Stomach (tissue), 8 donors: ENCODE measurements at regions not wholly inside any gene's neighbourhood (a gene's known extent, or its start where the extent isn't known, plus 50 kb on each side); places are given as distances from the start of the nearest gene placed in this dataset.

Source experiments
- DNase-seq, 2 donors: peaks; one replicate each; pipeline versions ENCODE4 v3.0.0 to v3.0.0-alpha.2; 2013 to 2019
- H3K27ac ChIP-seq, 5 donors: fragments of 200-600 bp in 4 of 5; sonication (generic) in 4 of 5; one replicate each; pipeline ENCODE4 v1.5.1; 2013 to 2019; ENCODE audit warnings: mild to moderate bottlenecking in 1 of 5, moderate library complexity in 1 of 5
- H3K27me3 ChIP-seq, 3 donors: fragments of 200-600 bp; sonication (generic); one replicate each; pipeline ENCODE4 v1.5.1; 2017 to 2019; ENCODE audit warnings: mixed run types in 1 of 3
- H3K36me3 ChIP-seq, 4 donors: fragments of 200-600 bp; sonication (generic); 1 replicate in 3 of 4; 2 replicates in 1 of 4; pipeline ENCODE4 v1.5.1; 2016 to 2019
- H3K4me1 ChIP-seq, 4 donors: fragments of 200-600 bp; sonication (generic); one replicate each; pipeline ENCODE4 v1.5.1; 2016 to 2019
- H3K4me3 ChIP-seq, 4 donors: fragments of 200-600 bp; sonication (generic) in 3 of 4; one replicate each; pipeline ENCODE4 v1.5.1; 2016 to 2019; ENCODE audit warnings: mild to moderate bottlenecking in 1 of 4
- H3K9me3 ChIP-seq, 4 donors: fragments of 200-600 bp; sonication (generic); one replicate each; pipeline ENCODE4 v1.5.1; 2016 to 2019
- CTCF ChIP-seq, 7 experiments: fragments of 450-650 bp in 4 of 7; fragments of 200-600 bp in 3 of 7; sonication (generic) in 3 of 7; IDR thresholded peaks; one replicate each; pipeline ENCODE4 v1.5.1; 2016 to 2019; ENCODE audit warnings: antibody characterized with exemption in 7 of 7, control low read depth in 2 of 7, mild to moderate bottlenecking in 1 of 7
- EP300 ChIP-seq: sonication (generic); formaldehyde crosslinking; IDR thresholded peaks from one replicate; pipeline ENCODE4 v1.6.1; 2017; ENCODE audit warnings: antibody characterized with exemption
- POLR2A ChIP-seq, 4 donors: fragments of 450-650 bp; IDR thresholded peaks; one replicate each; pipeline ENCODE4 v1.6.1; 2016; ENCODE audit warnings: antibody characterized with exemption in 4 of 4, control low read depth in 2 of 4, mild to moderate bottlenecking in 1 of 4, moderate library complexity in 1 of 4
- POLR2AphosphoS5 ChIP-seq, 3 donors: sonication (generic); formaldehyde crosslinking; IDR thresholded peaks; one replicate each; pipeline ENCODE4 v1.6.1; 2016; ENCODE audit warnings: antibody characterized with exemption in 3 of 3
- WGBS, 5 donors: extraction: QIAGEN DNeasy Blood & Tissue Kit in 3 of 5; methylation state at CpG; one replicate each; pipeline versions ENCODE4 v1.1.5 to v1.1.7; 2013 to 2018; 5-methylcytosine and 5-hydroxymethylcytosine counted together
- intact Hi-C: fragments of 100-400 bp; cut with DNase I; formaldehyde crosslinking; loops from one replicate; pipeline ENCODE4 v1.15.1; 2023; ENCODE audit warnings: low total_unique reads
- donor health status: healthy with polysubstance abuse.
- donor health status: Bipolar disorder and iron deficiency.
- donor health status: healthy.

GRCh38 chr5:74424162-74424868 lies 216.2 kb downstream of the ENC1 start:
- Histone ChIP-seq H3K9me3 (no peaks in the 10 kb centered on the region), H3K4me1 (peaks cover 0 to 3% (median 0%) of the 10 kb centered on the region in 4 donors), H3K27ac (no peak overlapping the region), H3K27me3 (no peaks in the 10 kb centered on the region), H3K4me3 (no peak overlapping the region), H3K36me3 (no peaks in the 10 kb centered on the region)
- intact Hi-C loops = no loop called here
- TF ChIP-seq POLR2AphosphoS5 (IDR thresholded peaks at IDR 0.05) = peak in 1 of 3 donors; percentile 8
- TF ChIP-seq POLR2A (IDR thresholded peaks at IDR 0.05) = no peak
- no peak for TF ChIP-seq CTCF (IDR thresholded peaks at IDR 0.05)
- TF ChIP-seq EP300 = no peak
- DNase-seq = peak in 1 of 2 donors; percentile 24
- 73 to 83% (median 77%) methylated on average over 5 of the region's 5 CpGs for WGBS, 5 donors

- no peak for DNase-seq
- H3K4me1 ChIP-seq = peaks cover 0 to 3% (median 0%) of the 10 kb centered on the region in 4 donors
- no peak overlapping the region for H3K4me3 ChIP-seq
- WGBS, 5 donors = 81 to 98% (median 94%) methylated on average over 1 of the region's 1 CpG
- no peaks in the 10 kb centered on the region for H3K36me3 ChIP-seq
- H3K27me3 ChIP-seq = no peaks in the 10 kb centered on the region
- no peaks in the 10 kb centered on the region for H3K9me3 ChIP-seq
- TF ChIP-seq POLR2A (IDR thresholded peaks at IDR 0.05) = no peak
- TF ChIP-seq POLR2AphosphoS5 (IDR thresholded peaks at IDR 0.05) = no peak
- no peak for TF ChIP-seq EP300
- no peak for TF ChIP-seq CTCF (IDR thresholded peaks at IDR 0.05)
- intact Hi-C loops = no loop called here
- H3K27ac ChIP-seq = no peak overlapping the region
Measured at GRCh38 chr5:74423383-74423782, 217.1 kb downstream of the ENC1 start.

GRCh38 chr5:74422671-74423070 lies 217.9 kb downstream of the ENC1 start:
- DNase-seq = no peak
- H3K9me3 ChIP-seq = no peaks in the 10 kb centered on the region
- intact Hi-C loops = no loop called here
- WGBS, 5 donors = 79 to 92% (median 92%) methylated on average over 4 of the region's 4 CpGs
- H3K4me3 ChIP-seq = no peak overlapping the region
- H3K4me1 ChIP-seq = peaks cover 0 to 3% (median 0%) of the 10 kb centered on the region in 4 donors
- no peaks in the 10 kb centered on the region for H3K27me3 ChIP-seq
- H3K27ac ChIP-seq = no peak overlapping the region
- H3K36me3 ChIP-seq = no peaks in the 10 kb centered on the region
- no peak for TF ChIP-seq EP300
- TF ChIP-seq CTCF (IDR thresholded peaks at IDR 0.05) = no peak
- no peak for TF ChIP-seq POLR2A (IDR thresholded peaks at IDR 0.05)
- TF ChIP-seq POLR2AphosphoS5 (IDR thresholded peaks at IDR 0.05) = no peak

GRCh38 chr5:74422030-74422429 lies 218.5 kb downstream of the ENC1 start:
- 66 to 93% (median 90%) methylated on average over 3 of the region's 3 CpGs for WGBS, 5 donors
- no peaks in the 10 kb centered on the region for H3K36me3 ChIP-seq
- intact Hi-C loops = no loop called here
- H3K4me3 ChIP-seq = no peak overlapping the region
- no peaks in the 10 kb centered on the region for H3K27me3 ChIP-seq
- H3K4me1 ChIP-seq = peaks cover 0 to 3% (median 0%) of the 10 kb centered on the region in 4 donors
- H3K27ac ChIP-seq = no peak overlapping the region
- no peak for TF ChIP-seq CTCF (IDR thresholded peaks at IDR 0.05)
- no peak for TF ChIP-seq POLR2AphosphoS5 (IDR thresholded peaks at IDR 0.05)
- TF ChIP-seq POLR2A (IDR thresholded peaks at IDR 0.05) = no peak
- TF ChIP-seq EP300 = no peak
- no peak for DNase-seq
- H3K9me3 ChIP-seq = no peaks in the 10 kb centered on the region
